Epidermal melanocyte (primary cell): ENCODE measurements at regions not wholly inside any gene's neighbourhood (a gene's known extent, or its start where the extent isn't known, plus 50 kb on each side); places are given as distances from the start of the nearest gene placed in this dataset.

Experiments used
- DNase-seq: peaks from one replicate; pipeline ENCODE4 v3.0.0; 2011; ENCODE audit warnings: low spot score; ENCODE audit not compliant: insufficient read length

DNA sequence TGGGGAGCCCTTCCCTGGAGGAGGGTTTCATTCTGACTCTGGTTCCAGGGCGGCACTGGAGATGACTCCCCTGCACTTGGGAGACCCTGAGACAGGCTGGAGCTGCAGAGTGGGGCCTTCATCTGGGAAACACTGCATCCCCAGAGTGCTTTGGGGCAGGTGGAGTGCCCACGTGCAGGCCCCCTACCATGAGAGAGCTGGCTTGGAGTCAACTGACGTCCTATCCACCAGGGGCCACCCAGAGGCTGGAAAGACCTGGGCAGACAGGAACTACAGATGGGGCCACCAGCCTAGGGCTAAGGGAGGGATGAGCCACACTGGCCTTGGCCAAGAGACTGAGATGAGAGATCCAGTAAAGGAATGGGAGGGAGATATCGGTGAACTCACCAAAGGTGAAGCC is 153.8 kb downstream of the ASB1 start:
- DNase-seq: no peak

DNA sequence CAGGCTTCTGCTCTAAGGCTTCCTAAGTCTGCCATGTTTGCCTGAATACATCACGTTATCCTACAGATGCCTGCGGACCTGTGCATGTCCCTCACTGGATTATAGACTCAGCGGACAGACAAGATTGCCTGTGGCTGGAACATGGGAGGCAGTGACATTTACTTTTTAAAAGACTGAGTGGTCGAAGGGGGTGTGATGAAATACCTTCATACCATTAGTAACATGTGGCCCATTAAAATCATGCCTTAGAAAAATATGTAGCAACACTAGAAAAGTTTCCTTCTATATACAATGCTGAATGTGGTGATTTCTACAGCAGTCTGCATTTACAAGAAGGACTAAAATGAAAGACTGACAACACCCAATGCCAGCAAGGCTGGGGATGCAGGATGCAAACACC is 154.4 kb downstream of the ASB1 start:
- no peak for DNase-seq

DNA sequence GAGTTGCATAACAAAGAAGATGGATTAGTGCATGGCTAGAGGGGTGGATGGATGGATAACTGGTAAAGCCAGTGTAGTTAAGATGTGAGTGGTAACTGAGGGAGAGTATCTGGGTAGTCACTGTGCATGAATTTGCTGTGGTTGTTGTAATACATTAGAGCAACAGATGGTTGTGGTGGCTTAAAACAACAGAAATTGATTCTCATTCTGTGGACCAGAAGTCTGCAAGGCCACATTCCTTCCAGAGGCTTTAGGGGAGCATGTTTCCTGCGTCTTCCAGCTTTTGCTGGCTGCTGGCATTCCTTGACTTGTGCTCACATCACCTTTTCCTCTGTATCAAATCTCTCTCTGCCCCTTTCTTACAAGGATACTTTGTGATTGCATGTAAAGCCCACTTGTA is 155.4 kb downstream of the ASB1 start:
- DNase-seq: peak; percentile 41

DNA sequence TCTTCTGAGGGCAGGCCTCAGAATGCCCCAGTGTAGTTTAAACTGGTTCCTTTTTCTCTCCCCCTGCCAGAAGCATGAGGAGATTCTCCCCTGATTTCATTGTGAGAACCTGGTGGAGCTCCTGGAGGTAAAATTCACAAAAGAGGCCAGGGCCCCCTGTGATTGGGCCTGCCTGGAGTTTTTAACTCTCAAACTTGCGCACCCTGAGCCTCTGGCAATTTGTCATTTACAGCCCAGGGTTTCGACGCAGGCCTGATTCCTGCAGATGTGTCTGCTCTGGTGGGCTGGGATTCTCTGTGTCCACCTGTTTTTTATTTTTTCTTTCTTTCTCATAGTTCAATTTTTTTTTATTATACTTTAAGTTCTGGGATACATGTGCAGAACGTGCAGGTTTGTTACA is 157.9 kb downstream of the ASB1 start:
- no peak for DNase-seq

DNA sequence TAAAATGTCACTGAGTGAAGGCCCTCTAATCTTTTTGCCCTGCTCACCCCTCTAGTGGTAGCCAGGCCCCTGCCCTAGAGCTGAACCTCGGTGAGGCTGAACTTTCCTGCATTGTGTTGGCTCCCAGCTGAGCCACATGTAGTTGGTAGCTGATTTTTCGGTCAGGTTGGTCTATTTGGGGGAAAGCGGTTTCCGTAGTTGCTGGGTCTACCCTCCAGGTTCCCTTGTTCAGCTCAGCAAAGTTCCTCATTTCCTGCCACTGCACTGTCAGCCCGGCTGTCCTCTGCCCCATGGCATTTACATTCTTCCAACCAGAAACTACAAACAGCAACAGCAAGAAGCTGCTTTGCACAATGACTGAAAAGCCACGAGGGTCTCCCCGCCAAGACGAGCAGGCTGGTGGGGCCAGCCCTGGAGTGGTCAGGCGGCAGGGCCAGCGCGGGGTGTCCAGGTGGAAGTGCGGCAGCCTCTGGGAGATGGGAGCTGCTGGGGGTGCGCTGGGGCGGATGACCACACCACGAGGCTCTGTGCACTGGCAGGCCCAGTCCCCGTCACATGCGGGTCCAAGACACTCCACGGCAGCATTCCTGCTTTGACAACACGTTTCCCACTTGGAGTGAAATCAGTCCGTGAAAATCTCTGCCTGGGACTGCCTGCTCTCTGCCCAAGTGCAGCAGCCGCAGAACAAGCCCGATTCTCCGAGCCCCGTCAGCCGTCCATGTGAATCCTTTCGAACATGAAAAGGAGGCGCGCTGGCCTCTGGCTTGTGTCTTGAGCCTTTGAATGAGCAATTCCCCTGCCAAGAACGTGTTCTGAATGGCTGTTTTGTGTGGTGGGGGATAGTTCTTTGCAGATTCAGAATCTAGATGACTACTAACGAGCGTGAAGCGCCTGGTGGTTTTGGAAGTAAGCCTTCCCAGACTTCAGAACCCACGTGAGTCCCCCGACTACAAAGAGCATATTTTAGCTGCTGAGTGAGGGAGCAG is 159.4 kb downstream of the ASB1 start:
- peak; percentile 86 for DNase-seq

DNA sequence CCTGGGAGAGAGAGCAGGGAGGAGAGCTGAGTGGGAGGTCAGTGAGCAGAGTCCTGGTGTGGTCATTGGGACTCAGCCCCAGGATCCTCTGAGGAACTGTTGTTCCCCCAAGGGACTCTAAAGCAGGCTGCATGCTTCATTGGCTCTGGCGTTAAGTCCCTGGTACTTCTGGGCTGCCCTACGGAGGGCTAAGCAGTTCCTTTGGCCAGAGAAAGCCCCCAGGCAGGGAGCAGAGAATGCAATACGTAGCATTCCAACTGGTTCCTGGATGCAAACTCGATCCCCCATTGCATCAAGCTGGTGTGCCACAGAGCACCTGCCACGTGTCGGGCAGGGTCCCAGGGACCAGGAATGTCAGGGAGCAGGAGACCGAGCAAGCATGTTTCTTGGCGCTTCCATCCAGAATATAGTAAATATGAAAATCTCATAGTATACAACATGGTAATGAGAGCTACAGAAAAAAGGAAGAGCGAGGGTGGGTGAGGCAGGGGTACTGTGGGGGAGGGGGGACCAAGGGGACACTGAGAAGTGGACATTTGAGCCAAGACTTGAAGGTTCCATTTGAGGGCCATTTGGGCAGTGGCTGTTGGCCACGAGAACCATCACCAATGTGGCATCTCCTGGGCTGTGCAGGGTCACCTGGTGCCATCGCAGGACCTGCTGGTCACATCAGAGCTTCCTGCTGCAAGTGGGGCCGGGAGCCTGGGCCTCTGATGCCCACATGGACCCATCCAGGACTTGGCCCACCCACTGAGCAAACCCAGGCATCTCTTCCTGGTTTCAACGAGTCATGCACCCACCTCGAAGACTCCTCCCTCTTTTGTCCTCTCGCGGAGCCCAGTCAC is 160.4 kb downstream of the ASB1 start:
- no peak for DNase-seq

DNA sequence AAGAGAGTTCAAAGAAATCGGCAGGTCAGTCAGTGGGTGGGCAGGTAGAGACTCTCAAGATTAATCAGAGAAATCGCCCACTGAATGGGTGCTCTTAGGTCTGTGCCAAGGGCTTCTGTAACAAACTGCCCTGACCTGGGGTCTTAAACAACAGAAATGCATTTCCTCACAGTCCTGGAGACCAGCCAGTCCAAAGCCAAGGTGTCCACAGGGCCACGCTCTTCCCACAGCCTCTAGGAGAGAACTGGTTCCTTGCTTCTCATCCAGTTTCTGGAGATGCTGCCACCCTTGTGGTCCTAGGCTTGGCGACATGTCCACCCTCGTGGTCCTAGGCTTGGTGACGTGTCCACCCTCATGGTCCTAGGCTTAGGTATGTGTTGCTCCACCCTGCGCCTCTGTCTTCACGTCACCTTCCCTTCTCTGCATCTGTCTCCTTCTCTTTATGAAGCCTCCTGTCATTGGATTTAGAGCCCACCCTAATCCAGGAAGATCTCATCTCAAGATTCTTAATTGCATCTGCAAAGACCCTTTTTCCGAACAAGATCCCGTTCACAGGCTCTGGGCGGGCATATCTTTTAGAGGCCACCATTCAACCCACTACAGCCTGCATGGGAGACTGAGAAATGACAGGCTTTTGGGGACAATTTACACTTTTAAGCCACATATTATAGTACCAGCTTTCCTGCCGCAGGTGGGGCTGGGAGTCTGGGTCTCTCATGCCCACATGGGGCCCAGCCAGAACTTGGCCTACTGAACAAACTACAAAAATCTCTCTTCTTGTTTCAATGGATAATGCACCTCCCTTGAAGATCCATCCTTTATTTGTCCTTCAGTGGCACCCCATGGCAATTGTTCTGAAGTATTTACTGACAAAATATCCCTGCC is 161.3 kb downstream of the ASB1 start:
- no peak for DNase-seq

DNA sequence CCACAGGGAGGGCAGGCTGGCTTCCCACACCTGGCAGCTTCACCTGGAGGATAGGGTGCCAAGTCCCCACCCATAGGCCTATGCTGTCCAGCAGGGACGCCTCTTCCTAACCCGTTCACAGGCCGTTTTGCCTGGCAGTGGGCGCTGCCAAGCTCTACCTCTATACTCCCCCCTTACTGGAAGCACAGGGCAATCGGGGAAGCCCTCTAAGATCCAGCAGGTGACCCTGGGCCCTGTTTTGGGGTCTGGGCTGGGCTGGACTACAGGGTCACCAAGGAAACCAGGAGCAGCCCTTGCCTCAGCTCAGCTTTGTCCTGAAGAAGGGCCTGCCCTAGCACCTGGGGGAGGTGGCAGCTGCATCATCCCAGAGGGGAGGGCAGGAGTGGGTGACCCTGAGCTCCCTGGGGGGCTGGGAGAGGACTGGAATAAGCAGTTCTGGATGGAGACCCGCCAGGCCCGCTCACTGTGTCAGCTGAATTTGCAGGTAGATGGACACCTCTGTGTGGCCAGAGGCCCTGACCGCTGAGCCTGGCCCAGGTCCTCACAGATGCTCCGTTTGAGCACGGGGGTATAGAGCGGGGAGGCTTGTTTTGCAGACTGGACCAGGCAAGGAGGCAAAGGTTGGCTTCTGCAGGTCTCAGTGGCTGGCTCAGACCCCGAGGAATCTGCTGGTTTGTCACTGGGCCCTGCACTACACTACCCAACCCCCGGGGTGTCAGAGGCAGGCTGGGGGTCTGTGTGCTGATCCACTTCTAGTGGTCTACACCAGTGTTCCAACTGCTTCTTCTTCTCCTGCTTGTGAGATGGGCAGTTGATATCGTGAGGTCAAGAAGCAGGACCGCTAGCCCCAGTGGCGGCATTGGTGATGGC is 163.1 kb downstream of the ASB1 start:
- no peak for DNase-seq

DNA sequence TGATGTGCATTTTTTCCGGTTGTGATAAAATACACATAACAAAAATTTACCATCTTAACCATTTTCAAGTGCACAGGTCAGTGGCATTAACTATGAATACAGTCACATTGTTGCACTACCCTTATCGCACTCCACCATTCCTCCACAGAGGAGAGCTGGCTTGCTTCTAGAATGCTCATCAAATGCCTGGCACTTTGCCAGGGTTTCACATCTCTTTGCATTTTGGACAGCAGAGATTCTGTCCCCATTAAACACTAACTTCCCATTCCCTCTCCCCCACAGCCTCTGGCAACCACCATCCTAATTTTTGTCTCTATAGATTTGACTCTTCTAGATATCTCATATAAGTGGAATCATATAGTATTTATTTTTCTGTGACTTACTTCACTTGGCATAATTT is 165.0 kb downstream of the ASB1 start:
- DNase-seq: no peak

DNA sequence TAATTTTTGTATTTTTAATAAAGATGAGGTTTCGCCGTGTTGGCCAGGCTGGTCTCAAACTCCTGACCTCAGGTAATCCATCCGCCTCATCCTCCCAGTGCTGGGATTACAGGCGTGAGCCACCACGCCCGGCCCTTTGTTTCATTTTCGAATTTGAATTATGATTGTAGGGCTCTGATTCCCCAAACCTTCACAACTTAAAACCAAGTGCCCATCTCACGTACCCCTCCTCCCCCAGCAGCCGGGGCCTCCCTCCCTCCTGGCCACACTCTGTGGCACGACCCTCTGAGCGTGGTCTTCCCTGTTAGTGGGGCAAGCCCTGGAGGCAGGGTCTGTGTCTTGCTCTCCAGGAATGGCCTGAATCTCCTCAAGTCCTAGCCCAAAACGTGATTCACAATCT is 166.5 kb downstream of the ASB1 start:
- DNase-seq: no peak

DNA sequence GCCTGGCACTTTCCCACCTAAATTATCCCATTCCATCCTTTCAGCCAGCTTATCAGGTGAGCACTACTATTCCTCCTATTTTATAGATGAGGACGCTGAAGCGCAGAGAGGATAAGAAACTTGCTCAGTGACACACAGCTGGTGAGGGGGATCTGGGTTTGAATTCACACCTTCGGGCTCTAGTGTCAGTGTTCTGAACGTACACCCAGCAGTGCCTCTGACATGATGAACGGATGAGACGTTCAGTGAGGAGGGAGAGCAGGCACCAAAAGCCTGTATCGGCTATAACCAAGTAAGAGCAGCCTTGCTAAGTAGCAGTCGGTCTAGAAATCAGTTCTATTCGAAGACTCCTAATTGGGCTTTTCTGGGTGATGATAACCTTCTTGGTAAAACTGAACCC is 167.0 kb downstream of the ASB1 start:
- no peak for DNase-seq

DNA sequence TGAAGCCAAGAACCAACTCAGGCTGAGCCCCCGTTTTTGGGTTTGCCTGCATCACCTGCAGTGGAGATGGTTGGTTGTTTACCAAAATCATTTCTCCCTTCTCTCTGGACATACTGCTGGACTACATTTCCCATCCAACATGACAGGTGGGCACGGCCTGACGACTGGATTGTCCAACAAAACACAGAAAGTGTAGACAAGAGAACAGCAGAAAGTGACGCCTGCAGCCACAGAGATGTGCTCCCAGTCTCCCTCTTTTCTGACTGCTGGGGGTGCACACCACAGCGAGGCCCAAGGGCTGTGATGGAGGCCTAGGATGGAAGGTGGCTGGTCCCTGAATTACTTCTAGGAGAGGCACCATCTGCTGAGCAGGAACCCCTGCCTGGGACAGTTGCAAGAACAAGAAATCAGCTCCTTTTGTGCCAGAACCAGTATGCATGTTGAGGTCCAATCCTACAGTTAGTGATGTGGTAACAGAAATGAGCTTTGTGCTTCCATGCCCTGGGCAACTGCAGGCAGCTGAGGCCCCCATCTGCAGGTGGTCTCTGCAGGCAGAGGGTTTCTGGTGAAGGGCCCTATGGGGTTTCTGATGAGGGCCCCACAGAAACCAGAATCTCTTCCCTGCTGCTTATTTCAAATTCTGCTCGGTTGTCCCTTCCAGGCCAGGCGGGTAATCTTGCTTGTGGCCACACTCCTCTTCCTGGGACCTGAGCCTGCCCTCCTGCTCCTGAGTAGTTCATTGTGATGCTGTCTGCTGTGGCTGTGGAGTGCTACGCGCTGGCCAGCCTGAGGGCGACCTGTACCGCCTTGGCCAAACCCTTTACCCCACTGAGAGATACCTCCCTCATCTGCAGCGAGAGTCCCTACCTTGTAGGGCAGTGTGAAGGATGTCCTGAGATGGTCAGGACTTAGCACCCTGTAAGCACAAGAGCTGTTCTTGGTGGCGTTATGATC is 168.3 kb downstream of the ASB1 start:
- DNase-seq: no peak

DNA sequence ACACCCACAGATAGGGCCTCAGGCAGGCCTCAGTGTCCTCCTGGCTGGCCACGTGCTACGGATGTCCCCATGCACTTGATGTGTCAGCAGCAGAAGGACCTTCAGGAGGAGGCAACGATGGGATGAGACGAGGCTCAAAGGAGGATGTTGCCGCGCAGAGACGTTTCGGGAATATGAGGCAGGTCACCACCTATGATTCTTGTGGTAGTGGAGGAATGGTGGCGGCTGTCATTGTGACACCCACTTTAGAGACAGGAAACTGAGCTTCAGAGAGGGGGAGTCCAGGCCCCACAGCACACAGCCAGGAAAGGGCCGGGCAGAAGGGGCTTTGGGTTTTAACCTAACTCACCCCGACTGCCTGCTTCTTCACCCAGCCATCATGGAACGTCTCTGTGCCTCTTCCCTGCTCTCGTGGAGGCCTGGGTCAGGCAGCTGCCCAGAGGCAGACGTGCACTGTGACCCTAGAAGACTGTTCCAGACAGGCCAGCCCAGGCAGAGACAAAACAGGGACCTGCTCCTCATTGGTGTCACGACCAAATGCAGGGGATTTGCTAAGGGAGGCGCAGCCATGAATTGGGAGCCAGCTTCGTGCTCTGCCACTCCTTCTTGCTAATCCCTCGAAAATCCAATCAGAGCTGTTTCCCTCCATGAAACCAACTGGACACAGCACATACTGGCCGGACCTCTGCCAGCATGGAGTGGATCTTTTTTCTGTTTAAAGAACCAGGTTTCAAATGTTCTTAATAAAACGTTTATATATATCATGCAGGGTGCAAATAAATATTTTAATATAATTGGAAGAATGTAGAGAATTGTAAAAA is 169.2 kb downstream of the ASB1 start:
- no peak for DNase-seq

DNA sequence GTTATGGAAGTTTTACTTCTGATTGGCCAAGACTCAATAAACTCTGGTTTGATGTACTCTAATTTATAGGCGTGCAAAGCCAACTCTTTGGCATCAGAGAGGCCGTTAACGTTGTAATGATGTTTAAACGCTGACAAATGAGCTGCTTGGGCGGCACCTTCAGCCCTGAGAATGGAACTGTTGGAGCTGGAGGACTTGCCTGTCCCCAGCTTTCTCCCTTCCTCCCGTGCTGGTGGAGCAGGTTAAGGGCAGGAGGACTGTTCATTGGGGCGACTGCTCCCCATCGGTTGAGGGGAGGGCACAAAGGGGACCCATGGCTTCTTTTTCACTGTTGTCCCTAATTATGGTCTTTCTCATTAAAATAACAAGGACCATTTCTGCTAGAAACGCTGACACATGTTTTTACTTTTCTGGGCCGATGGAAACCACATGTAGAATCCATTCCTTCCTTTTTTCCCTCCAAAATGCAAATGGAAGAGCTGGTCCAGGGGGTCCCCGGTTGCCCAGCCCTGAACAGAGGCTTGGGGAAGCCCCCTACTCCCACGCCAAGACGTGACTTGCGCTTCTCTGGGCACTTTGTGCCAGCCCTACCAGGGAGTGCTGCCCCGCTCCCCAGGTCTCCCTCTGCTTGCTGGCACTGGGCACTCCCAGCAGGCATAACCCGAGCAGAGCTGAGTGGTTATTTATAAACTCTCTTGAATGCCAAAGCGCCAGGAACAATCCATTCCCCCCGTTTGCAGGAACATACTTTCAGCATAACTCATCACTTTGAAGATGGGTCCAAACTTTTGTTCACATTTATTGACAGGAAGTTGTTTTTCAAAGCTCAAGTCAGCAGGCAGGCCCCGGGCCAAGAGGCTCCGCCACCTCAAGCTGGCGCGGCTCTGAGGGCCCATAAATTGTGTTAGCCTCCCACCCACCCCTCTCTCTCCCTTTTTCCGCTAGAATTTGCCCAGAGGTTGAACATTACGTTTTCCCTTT is 170.1 kb downstream of the ASB1 start:
- DNase-seq: peak; percentile 85

DNA sequence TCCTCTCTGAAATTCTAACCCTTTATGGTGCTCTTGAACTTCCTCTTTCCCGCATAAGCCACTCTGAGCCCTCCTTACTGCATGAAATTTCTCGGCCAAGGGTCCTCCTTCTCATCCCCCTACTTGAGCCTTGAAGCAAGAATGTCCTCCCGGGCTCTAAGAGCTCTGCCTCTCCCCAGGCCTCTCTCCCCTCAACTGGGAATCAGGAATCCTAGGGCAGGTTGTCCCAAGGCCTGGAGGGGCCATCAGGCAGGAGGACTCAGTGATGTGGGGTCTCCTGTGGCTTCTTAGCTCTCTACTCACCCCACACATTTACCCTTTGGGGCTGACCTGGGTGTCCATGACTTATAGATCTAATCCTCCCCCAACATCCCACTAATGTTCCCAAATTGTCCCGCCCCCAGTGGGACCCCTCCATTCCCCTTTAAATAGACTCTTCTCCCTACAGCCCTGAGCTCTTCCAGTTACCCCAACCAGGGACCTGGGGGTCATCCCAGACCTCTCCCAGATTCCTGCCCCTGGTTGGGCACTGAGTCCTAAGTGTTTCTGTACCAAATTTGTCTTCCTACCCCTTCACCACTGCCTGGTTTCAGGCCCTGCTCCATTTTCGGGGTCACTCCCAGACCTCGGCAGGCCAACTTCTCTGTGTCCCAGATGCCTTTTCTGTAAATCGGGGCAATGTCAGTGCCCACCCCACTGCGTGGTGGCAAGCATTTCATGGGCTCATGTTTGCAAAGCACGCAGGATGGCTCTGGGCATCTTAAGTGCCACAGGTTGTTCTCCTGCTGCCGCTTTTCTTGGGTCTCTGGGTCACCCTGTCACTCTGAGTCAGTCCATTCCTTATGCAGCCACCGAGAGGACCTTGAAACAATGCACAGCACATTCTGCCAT is 171.2 kb downstream of the ASB1 start:
- no peak for DNase-seq
